ENCODE measurements at regions not wholly inside any gene's neighbourhood (a gene's known extent, or its start where the extent isn't known, plus 50 kb on each side); places are given as distances from the start of the nearest gene placed in this dataset.
"Not testable (repeated sequence)": the region's sequence is repeated elsewhere in the genome, so short reads cannot be mapped to it uniquely, and the experiment has no call there.

DNA sequence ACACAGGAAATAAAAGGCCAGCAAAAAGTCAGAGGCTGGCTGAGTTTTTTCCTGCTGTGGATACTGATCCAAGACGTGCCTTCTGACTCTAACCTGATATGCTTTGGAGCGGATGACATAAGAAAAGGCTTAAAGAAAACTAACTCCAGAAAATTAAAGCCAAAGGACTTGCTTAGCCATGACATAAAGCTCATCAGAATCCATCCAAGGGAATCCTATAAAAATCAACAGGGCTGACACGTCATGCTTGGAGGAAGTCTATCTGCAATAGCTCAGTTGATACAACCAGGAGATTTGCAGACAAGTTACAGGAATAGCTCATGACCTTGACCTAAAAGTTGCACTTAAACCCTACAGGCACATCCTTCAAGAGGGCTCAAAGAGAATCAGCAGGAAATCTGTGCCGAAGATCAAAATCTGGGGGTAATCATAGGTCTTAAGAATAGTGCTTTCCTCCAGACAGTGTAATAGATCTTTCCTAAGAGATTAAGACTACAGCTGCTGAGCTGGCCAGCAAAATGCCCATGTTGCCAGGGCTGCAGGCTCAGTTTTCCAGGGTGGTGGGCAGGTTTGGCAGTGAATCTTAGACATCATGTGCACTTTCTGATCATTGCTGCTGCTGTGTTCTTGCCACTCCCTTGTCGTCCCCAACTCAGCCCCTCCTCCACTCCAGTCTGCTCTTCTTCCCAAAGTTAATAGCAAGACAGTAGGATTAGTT is 111.5 kb upstream of the SVIL start:
- DNase-seq, result no peak

DNA sequence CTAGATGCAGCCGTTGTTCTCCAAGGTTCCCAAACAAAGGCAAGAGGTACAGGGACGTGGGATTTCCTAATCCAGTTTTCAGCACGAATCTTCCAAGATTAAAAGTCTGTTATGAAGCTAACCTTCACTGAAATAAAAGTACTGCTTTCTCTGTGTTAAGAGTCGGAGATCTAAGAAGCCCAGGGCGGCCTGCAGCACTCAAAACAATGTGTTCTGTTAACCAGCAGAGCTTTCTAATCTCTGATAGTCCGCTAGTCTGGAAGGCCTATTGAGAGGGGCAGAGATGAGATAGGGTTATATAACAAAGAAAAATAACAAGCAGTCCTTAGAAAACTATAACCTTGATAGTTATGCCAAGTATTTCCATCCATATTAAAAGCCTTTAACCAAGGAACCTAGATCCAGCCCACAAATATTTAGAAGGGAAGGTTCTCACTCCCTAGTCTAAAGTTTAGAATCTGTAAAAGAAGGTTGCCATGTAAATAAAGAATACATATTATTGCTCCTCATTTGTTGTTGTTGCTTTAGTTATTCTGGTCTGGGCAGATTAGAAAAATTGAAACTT is 106.3 kb upstream of the SVIL start:
- DNase-seq, result no peak

DNA sequence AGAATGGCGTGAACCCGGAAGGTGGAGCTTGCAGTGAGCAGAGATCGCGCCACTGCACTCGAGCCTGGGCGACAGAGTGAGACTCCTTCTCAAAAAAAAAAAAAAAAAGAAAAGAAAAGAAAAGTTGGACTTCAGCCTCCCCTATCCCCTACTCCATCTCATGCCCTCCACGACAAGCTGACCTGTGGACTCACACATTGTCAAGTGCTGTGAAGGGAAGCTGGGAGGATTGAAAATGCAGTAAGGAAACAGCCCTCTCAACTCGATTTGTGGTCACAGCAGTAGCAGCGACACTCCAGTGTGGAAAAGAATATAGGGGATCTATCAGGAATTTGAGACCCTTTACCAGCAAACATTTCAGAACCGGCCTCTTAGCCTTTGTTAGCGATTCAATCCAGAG is 103.6 kb upstream of the SVIL start:
- DNase-seq, result no peak

DNA sequence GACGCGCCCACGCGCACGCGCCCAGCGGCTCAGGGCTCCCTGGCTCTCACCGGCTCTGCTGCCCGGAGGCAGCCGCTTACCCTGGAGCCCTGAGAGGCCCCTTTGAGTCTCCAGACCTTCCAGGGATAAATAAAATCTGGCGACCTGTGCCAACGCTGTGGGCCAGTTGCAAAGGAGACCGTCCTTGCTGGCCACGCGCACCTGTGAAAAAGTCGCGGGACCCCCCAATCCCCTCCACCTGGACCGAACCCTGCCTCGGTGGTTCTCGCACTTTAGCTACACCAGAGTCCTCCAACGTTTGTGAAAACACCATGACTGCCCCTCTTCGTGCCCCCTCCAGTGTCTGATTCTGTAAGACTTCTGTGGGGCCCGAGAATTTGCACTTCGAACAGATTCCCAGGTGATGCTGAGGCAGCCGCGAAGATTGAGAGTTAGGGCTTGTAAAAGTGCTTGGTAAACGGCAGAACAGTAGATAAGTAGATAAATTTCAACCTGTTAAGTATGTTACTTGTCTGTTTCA is 102.4 kb upstream of the SVIL start:
- DNase-seq, result peak; percentile 51

DNA sequence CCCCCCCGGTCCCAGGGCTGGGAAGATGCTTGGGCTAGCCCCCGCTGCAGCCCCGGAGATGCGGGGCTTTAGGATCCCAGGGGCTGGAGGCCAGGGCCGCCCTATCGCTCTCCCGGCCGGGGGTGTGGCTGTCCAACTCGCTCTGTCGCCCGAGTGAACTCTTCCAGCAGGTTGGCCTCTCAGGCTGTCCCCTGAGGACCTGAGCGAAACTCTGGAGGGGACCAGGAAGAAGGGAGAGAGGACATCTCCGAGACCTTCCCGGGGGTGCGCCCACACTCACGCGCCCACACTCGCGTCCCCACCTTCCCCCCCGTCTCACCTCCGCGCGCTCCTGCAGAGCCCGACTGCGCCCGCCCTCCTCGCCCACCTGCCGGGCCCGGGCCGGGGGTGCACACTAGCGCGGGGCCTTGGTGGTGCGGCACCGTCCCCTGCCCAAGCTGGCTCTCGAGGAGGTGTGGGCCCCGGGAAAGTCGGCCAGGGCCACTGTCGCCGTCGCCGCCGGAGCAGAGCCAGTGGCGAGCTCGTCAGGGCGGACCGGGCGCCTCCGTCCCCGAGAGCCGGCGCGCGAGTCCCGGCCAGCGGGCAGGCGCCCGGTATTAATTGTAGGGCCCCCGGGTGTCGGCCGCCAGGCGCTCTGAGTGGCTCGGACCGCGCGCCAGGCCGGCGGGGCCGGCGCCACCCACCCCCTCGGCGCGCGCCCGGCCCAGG is 101.7 kb upstream of the SVIL start:
- DNase-seq, result peak; percentile 30

DNA sequence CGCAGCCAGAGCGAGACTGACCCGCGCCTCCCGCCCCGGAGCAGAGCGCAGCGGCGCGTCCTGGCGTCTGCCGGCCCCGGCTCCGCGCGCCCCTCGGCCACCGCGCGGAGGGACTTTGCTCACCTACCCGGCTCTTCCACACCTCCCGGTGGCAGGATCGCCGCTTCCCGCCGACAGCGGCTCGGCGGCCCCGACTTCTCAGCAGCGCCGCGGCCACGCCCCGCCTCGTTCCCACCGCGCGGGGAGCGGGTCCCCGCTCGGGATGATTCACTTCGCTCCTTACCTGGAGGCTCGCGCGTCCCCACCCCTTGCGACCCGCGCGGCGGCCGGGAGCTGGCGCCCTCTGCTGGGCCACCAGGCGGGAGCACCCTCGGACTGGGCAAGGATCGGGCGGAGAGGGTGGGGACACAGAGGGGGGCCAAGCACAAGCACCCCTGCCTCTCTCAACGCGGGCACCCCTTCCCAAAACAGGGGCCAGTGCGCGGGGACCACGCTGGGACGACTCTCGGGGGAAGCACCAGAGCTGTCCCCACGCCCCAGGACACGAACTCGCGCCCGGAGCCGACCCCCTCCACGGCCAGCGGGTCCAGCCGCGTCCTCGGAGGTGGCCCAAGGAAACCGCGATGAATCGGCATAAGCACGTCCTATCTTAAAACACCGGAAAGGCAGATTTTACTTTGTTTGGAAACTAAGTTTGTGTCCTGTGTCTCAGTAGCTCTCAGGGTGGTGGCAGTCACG is 101.0 kb upstream of the SVIL start:
- DNase-seq, result peak; percentile 89

DNA sequence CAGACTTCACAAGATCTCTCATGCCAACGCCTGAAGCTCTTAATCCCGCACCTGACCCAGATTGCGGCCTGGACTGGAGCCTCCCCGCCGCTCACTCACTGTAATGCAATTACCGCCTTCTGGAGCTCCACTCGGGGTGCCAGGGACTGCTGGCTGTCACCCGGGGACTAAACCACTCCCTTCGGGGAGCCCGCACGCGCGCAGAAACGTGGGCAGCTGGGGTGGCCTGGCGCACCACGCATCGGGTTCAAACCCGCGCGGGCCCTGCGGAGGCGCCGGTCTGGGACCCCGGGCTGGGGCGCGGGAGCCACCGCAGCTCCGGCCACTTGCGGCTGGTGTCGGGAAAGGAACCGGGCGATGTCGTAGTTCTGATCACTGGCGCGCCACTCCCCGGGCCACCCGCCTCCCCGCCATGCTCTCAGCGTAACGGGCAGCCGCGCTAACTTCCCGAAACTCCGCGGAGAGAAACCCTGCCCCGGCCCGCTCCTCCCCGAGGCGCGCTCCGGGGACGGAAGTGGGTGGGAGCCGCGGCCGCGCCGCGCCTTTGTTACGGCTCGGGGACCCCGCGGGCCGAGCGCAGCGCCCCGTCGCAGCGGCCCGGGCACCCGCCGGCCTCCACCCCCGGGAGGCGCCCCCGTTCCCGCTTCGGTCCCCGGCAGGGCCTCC is 100.3 kb upstream of the SVIL start:
- DNase-seq, result peak; percentile 73

DNA sequence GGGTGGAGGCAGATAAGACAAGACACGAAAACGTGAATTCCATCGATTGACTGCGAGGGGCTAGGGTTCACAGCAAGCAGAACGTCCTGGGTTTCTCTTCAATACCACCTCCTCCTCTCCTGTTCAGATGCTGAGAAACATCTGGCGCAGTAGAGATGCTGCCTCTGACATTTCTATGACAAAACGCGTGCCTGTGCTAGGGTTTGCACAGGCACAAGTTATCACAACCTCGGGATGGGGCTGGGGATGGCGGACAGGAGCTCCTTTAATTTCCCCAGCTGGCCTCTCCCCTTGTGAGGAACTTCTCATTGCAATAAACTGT is 99.8 kb upstream of the SVIL start:
- no peak for DNase-seq

DNA sequence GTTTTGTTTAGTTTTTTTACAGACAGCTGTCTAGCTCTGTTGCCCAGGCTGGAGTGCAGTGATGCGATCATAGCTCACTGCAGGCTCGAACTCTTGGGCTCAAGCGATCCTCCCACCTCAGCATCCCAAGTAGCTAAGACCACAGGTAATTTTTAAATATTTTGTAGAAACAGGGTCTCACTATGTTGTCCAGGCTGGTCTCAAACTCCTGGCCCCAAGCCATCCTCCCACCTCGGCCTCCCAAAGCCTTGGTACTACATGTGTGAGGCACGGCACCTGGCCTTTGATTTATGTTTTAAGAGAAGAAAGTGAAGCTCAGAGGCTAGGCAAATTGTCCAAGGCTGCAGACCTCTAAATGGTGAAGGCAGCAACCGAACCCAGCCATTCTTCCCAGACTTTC is 98.6 kb upstream of the SVIL start:
- DNase-seq, result no peak

DNA sequence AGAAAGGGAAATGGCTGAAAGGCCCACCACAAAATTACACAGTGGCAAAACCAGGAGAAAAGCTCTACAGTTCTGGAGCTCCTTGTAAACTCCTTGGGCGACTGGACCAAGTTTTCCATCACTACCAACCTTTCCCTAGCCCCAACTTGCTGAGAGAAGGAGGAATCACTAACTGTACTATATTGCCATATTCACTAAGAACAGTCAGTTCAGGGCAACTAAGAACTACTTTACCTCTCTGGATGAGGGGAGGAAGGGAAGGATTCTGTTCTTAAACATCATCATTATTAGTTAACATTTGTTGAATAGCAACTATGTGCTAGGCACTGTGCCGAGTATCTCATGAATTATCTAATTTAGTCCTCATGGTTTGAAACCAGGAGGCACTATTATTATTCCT is 98.1 kb upstream of the SVIL start:
- no peak for DNase-seq

DNA sequence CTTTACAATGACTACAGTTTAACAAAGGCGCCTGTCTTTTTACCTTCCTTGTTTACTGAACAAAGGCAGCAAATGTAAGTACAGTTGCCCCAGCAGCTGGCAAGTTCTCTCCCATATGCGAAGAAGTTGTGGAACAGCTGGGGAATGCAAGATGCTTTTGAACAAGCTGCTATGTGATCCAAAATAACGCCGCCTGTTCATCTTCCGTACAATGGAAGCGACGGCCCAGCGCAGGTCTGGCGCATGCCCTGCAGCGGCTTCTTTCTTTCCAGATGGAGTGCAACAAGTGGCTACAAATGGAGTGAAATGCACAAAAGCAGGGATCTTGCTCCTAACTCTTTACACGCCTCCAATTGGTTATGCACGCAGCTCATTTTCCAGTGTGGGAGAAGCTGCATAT is 97.0 kb upstream of the SVIL start:
- no peak for DNase-seq

DNA sequence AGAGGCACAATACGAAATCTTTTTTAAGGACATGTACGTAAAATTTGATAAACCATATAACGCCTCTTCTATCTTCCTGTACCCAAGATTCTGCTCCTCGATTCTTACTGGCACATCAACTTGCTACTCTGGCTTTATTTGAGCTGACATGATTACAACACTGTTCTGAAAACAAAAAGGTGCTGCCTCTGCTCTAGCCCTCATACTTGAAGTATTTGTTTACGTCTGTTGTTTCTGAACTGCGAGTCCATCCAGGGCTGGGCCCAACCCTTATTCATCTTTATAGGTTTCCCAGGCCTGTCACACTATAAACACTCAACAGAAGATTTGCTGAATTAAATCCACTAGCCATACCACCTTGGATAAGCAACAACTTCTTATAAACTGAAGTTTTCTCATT is 96.2 kb upstream of the SVIL start:
- no peak for DNase-seq

DNA sequence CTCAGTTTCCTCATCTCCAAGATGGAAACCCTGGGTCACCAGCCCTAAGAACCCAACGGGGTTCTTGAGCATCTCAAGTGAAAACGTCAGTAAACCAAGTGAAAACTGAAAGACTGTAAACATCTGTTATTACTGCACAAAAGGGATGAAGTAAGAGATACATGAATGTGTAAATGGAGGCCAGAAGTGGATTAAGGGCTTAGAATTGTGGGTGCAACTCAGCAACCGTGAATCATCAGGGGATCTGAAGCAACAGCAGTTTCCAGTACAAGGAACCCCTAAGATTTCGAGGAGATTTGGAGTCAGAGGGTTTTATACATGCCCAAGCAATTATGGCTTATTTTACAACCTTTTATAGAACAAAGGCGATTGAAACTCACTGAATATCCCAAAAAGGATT is 95.7 kb upstream of the SVIL start:
- DNase-seq, result no peak

DNA sequence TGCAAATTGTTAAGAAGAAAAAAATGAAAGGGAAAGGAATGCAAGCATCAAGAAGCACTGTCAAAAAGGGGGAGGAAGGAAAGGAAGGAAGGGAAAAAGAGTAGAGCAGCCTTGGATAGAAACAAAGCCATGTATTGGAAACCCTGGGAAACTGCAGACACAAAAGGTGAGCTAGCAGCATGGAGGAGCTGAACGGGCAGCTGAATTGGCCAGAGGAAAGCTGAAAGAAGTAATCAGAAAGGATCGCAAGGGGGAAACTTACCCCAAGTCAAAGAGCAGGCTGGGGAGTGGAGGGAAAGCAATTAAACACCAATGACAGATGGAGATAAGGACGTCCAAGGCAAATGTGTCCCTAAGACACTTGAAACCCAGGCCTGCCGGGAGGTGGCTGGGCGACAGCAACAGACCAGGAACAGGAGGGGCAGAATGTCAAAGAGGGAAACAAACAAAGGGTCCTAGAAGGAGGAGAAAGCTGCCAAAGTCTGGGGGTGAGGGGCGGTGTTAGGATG is 93.8 kb upstream of the SVIL start:
- DNase-seq, result no peak

DNA sequence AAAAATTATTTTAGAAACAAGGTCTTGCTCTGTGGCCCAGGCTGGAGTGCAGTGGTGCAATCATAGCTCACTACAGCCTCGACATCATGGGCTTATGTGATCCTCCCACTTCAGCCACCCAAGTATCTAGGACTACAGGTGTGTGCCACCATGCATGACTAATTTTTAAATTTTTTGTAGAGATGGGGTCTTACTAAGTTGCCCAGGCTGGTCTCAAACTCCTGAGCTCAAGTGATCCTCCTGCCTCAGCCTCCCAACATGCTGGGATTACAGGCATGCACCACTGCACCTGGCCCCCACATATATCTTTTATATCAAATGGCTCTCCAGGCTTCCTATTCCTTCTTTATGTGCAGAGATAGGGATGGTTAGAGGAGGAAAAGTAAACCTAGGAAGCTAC is 91.2 kb upstream of the SVIL start:
- not testable (repeated sequence) for DNase-seq

DNA sequence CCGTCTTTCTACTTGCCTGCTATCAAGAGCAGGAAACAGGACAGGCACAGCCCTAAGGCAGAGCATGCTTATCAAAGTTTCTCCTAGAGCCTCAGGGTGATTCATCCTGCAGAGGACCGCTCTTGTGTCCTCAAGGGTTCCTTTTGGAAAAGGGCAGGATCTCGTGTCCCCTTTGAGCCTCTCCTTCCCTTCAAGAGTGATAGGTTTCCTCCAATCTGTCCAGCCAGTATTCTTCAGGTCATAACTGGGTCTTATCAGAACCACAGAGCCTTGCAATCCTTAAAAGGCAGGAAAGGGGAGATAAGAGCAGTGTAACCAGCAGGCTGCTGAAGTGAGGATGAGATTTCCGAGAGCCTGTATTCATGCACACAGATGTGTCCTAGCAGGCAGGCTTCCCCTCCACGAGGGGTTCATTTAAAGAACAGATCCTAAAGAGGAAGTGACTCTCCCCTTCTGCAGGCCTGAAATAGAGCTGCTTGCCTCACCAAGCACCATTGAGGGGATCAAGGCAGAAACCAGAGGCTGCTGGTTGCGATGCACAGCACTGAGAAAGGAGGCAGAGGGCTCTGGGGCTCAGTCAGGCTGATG is 90.5 kb upstream of the SVIL start:
- no peak for DNase-seq

DNA sequence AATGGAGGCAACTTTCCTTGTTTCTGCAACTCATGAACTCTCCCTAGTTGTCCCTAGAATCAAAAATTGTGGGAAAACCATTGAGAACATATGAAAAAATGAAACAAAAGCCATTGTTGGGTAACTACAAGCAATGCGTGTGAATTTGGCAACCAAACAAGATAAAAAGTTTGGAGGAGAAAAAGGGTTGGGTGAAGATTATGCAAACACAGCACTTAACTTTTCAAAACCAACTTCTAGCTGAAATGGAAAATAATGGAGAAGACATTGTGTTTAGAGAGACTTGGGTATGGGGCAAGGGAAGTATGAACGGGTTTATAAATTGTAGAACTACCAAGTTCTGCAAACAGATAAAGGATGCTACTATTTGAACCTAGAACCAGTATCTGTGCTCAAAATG is 89.0 kb upstream of the SVIL start:
- DNase-seq, result no peak

DNA sequence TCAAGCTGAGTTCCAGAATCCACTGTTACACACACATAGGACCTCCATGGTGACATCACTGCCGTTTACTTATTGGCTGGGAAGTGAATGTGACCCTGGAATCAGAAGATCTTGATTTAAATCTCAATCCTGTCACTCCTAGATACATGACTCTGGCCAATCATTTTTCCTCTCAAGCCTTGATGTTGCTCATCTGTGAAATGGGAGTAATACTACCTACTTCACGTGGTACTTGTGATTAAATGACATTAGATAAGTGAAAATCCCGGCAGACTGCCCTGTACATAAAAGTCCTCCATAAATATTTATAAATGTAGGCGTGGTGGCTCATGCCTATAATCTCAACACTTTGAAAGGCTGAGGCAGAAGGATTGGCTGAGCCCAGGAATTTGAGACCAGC is 88.0 kb upstream of the SVIL start:
- DNase-seq, result no peak

DNA sequence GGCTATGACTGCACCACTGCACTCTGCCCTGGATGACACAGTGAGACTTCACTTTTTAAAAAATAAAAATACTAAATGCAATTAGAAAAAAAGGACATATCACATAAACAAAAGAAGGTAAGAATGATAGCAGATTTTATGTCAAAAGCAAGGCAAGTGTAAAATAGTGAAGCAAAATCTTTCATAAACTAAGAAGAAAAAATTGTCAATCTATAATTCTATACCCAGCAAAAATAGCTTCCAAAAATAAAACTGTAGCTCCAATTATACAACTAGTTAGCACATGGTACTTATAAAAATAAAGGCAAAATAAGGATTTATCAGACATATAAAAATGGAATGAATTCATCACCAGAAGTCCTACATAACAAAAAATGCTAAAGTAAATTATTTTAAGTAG is 85.4 kb upstream of the SVIL start:
- DNase-seq, result no peak

DNA sequence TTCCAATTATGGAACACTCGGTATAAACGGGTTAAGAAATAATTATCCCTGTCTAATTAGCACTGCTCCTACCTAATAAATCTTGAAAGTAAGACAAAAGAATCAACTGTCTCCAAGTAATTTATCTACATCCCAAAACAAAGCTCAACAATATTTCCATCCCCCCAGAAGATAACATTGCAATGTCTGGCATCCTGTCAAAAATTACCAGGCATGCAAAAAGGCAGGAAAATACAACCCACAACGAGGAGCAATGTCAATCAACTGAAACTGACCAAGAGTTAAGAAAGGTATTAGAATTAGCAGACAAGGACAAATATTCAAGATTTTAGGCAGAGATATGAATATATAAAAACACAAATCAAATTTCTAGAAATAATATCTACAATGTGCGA is 84.5 kb upstream of the SVIL start:
- DNase-seq, result no peak

DNA sequence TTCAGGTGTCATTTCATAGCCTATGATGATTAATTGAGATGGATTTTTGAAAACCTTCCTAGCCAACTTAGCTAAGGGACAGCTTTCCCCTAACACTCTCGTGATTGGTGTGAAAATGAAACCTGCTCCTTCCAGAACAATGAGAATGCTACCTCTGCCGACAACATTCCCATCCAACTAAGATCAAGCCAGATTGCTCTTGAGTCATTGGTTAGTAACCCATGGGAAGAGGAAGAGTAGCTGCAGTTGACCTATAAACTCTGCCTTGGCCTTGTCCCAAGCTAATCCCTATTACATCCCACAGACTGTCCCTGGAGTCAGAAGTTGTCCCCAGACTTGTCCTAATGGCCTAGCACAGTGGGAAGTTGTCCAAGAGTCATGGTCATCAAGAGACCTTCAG is 80.5 kb upstream of the SVIL start:
- DNase-seq, result no peak

DNA sequence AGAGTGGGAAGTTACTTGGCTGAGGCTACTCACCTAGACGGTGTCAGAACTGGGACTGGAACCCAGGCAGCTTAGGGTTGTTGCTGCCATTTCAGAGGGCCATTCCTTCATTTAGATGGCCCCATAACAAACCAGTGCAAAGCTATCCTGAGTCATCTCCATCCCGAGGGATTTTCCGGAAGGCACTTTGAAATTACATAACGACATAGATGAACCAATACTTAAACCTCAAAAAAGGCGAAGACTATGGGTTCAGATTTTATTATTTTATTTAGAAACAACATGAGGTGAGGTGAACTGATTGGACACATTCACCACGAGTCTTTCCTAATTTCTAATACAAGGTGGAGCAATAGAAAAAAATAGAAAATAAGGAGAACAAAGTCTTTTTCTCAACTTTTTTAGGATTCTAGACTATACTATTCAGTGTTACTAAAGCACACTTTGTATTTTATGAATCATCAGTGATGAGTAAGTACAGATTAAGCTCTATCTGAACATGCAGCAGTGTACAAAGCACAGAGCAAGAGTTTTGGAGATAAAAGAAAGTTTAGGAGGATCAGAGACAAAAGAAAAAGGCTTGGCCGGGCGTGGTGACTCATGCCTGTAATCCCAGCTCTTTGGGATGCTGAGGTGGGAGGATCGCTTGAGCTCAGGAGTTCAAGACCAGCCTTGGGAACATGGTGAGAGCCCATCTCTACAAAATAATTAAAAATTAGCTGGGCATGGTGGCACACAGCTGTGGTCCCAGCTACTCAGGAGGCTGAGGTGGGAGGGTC is 79.5 kb upstream of the SVIL start:
- no peak for DNase-seq

Measured in stimulated activated CD4-positive, alpha-beta T cell treated with anti-CD3 and anti-CD28 coated beads, Interleukin-15, amount 100 ng/mL, for 24 hours (primary cell).